ENCODE measurements at regions not wholly inside any gene's neighbourhood (a gene's known extent, or its start where the extent isn't known, plus 50 kb on each side); places are given as distances from the start of the nearest gene placed in this dataset.

GRCh38 chr2:104385743-104386142 lies 468.2 kb upstream of the POU3F3 start:
- no peak for DNase-seq
- no peak overlapping the region for H3K27ac ChIP-seq
- no peaks in the 10 kb centered on the region for H3K36me3 ChIP-seq (replicated peaks)
- H3K4me3 ChIP-seq (ENCODE audit: low read depth, low read length): no peak overlapping the region
- no peaks in the 10 kb centered on the region for H3K27me3 ChIP-seq (replicated peaks)
- in situ Hi-C loops (cut with HindIII; ENCODE audit: low pct_ligation_motif_present, low sequenced_read_pairs): no loop called here
- TF ChIP-seq CTCF (IDR thresholded peaks at IDR 0.05; ENCODE audit: low read depth, low read length, missing control alignments): no peak

DNA sequence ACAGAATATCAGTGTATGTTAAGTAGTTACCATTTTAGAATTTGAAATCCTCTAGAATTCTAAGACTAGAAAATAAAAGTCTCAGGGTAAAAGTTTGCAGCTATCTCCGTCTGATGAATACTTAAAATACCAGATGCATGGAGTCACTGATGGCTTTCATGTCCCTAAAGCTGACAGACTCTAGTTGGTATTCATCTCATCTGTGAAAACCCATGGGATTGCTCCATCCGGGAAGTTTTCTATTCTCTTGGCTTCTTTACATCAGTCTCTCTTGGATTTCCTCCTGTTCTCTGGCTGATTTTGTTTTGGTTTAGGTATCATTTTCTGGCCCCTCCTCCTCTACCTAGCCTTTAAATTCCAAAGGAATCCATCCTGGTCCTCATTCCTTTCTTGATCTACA lies 465.6 kb upstream of the POU3F3 start:
- Histone ChIP-seq H3K4me3 (ENCODE audit: low read depth, low read length) (no peak overlapping the region), H3K36me3 (replicated peaks) (no peaks in the 10 kb centered on the region), H3K27me3 (replicated peaks) (no peaks in the 10 kb centered on the region), H3K27ac (no peak overlapping the region)
- peak; percentile 0 for DNase-seq
- TF ChIP-seq CTCF (IDR thresholded peaks at IDR 0.05; ENCODE audit: low read depth, low read length, missing control alignments): no peak
- in situ Hi-C loops (cut with HindIII; ENCODE audit: low pct_ligation_motif_present, low sequenced_read_pairs): no loop called here

DNA sequence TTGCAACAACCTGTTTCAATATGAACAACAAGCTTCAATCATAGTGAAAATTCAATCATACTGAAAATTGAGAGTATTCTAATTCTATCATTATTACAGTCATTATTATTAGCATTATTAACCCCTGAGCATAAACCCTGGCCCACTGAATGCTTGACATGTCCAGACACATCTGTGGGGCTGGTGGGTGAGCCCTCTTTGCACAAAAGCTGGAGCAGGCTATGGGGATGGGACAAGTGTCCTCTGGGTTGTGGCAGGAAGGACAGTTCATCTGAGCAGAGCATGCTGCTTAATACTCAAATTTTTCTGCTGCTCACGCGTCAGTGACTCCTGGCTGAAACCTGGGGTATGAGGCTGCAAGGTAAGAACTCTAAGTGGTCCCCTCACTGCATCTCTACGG lies 451.1 kb upstream of the POU3F3 start:
- in situ Hi-C loops (cut with HindIII; ENCODE audit: low pct_ligation_motif_present, low sequenced_read_pairs): no loop called here
- DNase-seq: no peak
- no peak overlapping the region for H3K27ac ChIP-seq
- H3K4me3 ChIP-seq (ENCODE audit: low read depth, low read length): no peak overlapping the region
- no peaks in the 10 kb centered on the region for H3K27me3 ChIP-seq (replicated peaks)
- no peak for TF ChIP-seq CTCF (IDR thresholded peaks at IDR 0.05; ENCODE audit: low read depth, low read length, missing control alignments)
- H3K36me3 ChIP-seq (replicated peaks): no peaks in the 10 kb centered on the region

DNA sequence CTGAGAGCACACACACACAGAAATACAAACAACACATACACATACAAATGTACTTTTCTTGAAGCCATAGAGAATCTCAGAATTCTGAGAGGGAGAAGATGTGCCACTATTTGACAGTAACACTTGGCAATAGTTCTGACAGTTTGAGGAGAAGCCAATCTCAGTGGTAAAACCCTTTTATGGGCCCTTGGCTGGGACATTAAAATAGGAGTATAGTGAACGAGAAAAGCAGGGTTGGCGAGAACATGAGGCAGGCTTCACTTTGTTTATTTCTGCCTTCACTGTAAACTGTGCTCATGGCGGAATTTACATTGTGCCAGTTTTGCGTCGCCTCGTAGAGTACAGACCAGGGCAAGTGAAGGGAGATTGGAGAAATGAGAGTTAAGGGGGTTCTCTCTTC lies 449.4 kb upstream of the POU3F3 start:
- H3K27ac ChIP-seq: no peak overlapping the region
- no peak overlapping the region for H3K4me3 ChIP-seq (ENCODE audit: low read depth, low read length)
- no peak for TF ChIP-seq CTCF (IDR thresholded peaks at IDR 0.05; ENCODE audit: low read depth, low read length, missing control alignments)
- no peak for DNase-seq
- in situ Hi-C loops (cut with HindIII; ENCODE audit: low pct_ligation_motif_present, low sequenced_read_pairs): no loop called here
- H3K36me3 ChIP-seq (replicated peaks): no peaks in the 10 kb centered on the region
- H3K27me3 ChIP-seq (replicated peaks): no peaks in the 10 kb centered on the region

GRCh38 chr2:104405623-104406022 lies 448.3 kb upstream of the POU3F3 start:
- DNase-seq: no peak
- H3K27ac ChIP-seq: no peak overlapping the region
- H3K4me3 ChIP-seq (ENCODE audit: low read depth, low read length): no peak overlapping the region
- no peaks in the 10 kb centered on the region for H3K27me3 ChIP-seq (replicated peaks)
- no peaks in the 10 kb centered on the region for H3K36me3 ChIP-seq (replicated peaks)
- no peak for TF ChIP-seq CTCF (IDR thresholded peaks at IDR 0.05; ENCODE audit: low read depth, low read length, missing control alignments)
- in situ Hi-C loops (cut with HindIII; ENCODE audit: low pct_ligation_motif_present, low sequenced_read_pairs): no loop called here

DNA sequence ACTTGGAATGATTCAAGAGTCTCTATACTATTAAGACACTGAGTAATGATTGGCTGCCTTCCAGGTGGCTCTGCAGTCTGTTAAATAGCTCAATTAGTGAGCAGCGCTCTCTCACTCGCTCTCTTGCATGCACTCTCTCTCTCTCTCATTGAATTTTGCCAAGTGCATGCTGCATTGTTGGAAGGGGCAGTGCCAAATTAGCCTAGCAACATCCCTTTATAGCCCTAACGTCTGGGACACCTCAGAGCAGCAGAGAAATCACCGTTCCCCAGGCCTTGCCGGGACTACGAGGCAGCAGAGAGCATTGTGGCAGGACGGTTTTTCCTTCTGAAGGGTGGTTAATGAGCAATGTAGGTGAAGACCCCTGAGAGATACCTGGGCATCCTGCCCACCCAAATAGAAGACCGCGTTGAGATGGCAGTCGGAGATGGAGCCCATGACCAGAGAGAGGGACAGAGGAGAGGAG lies 447.6 kb upstream of the POU3F3 start:
- TF ChIP-seq CTCF (IDR thresholded peaks at IDR 0.05; ENCODE audit: low read depth, low read length, missing control alignments): no peak
- Histone ChIP-seq H3K36me3 (replicated peaks) (no peaks in the 10 kb centered on the region), H3K27me3 (replicated peaks) (no peaks in the 10 kb centered on the region), H3K27ac (no peak overlapping the region), H3K4me3 (ENCODE audit: low read depth, low read length) (no peak overlapping the region)
- DNase-seq: no peak
- in situ Hi-C loops (cut with HindIII; ENCODE audit: low pct_ligation_motif_present, low sequenced_read_pairs): no loop called here
